ENCODE measurements at regions not wholly inside any gene's neighbourhood (a gene's known extent, or its start where the extent isn't known, plus 50 kb on each side); places are given as distances from the start of the nearest gene placed in this dataset.

- no peaks in the 10 kb centered on the region for H3F3A ChIP-seq (ENCODE audit: insufficient read depth, low read length, poor library complexity, severe bottlenecking)
- no peaks in the 10 kb centered on the region for H3K9me2 ChIP-seq (ENCODE audit: insufficient read depth, low read length)
- no peaks in the 10 kb centered on the region for H3K9me3 ChIP-seq (ENCODE audit: low read length)
- no peak overlapping the region for H3K27ac ChIP-seq (ENCODE audit: low read length)
- no peaks in the 10 kb centered on the region for H4K20me1 ChIP-seq (ENCODE audit: insufficient read depth)
- no peak overlapping the region for H2AFZ ChIP-seq (ENCODE audit: low read depth, low read length)
- no peak overlapping the region for H3K4me3 ChIP-seq (ENCODE audit: low read length)
- no peaks in the 10 kb centered on the region for H3K36me3 ChIP-seq (ENCODE audit: insufficient read depth, low read length)
- no peak for TF ChIP-seq POLR2AphosphoS5 (IDR thresholded peaks at IDR 0.05)
- TF ChIP-seq CTCF (IDR thresholded peaks at IDR 0.05; ENCODE audit: poor library complexity, severe bottlenecking) = no peak
- TF ChIP-seq EZH2 (IDR thresholded peaks at IDR 0.05; ENCODE audit: borderline replicate concordance, insufficient read depth, low read length, poor library complexity, severe bottlenecking) = no peak
- TF ChIP-seq SMC3 (conservative IDR thresholded peaks at IDR 0.05; ENCODE audit: poor library complexity) = no peak
- TF ChIP-seq EP300 (conservative IDR thresholded peaks at IDR 0.05; ENCODE audit: poor library complexity, severe bottlenecking) = no peak
- no peak for TF ChIP-seq REST (IDR thresholded peaks at IDR 0.05; ENCODE audit: borderline replicate concordance)
- no peak for TF ChIP-seq MXI1 (conservative IDR thresholded peaks at IDR 0.05; ENCODE audit: poor library complexity, severe bottlenecking)
- no peak for TF ChIP-seq RAD21 (conservative IDR thresholded peaks at IDR 0.05)
- no peak for TF ChIP-seq TAF1 (IDR thresholded peaks at IDR 0.05; ENCODE audit: low read depth)
- no peak overlapping the region for H3K4me2 ChIP-seq (ENCODE audit: low read length)
- H3K27me3 ChIP-seq (ENCODE audit: insufficient read depth, low read depth, low read length) = no peaks in the 10 kb centered on the region
- no peak overlapping the region for H3K9ac ChIP-seq (ENCODE audit: low read length)
- no peaks in the 10 kb centered on the region for H3K79me2 ChIP-seq (replicated peaks; ENCODE audit: insufficient read depth, low read length)
Measured at GRCh38 chr10:121422096-121422495, 176.1 kb downstream of the FGFR2 start.

- Histone ChIP-seq H3K27ac (ENCODE audit: low read length) (no peak overlapping the region), H2AFZ (ENCODE audit: low read depth, low read length) (no peak overlapping the region), H3K9me2 (ENCODE audit: insufficient read depth, low read length) (no peaks in the 10 kb centered on the region), H3K27me3 (ENCODE audit: insufficient read depth, low read depth, low read length) (no peaks in the 10 kb centered on the region), H3K36me3 (ENCODE audit: insufficient read depth, low read length) (no peaks in the 10 kb centered on the region), H3F3A (ENCODE audit: insufficient read depth, low read length, poor library complexity, severe bottlenecking) (no peaks in the 10 kb centered on the region), H4K20me1 (ENCODE audit: insufficient read depth) (no peaks in the 10 kb centered on the region), H3K4me3 (ENCODE audit: low read length) (no peak overlapping the region), H3K9ac (ENCODE audit: low read length) (no peak overlapping the region), H3K79me2 (replicated peaks; ENCODE audit: insufficient read depth, low read length) (no peaks in the 10 kb centered on the region), H3K4me2 (ENCODE audit: low read length) (no peak overlapping the region), H3K9me3 (ENCODE audit: low read length) (no peaks in the 10 kb centered on the region)
- TF ChIP-seq EP300 (conservative IDR thresholded peaks at IDR 0.05; ENCODE audit: poor library complexity, severe bottlenecking) = no peak
- TF ChIP-seq SMC3 (conservative IDR thresholded peaks at IDR 0.05; ENCODE audit: poor library complexity) = no peak
- TF ChIP-seq MXI1 (conservative IDR thresholded peaks at IDR 0.05; ENCODE audit: poor library complexity, severe bottlenecking) = no peak
- no peak for TF ChIP-seq CTCF (IDR thresholded peaks at IDR 0.05; ENCODE audit: poor library complexity, severe bottlenecking)
- no peak for TF ChIP-seq TAF1 (IDR thresholded peaks at IDR 0.05; ENCODE audit: low read depth)
- TF ChIP-seq REST (IDR thresholded peaks at IDR 0.05; ENCODE audit: borderline replicate concordance) = no peak
- no peak for TF ChIP-seq POLR2AphosphoS5 (IDR thresholded peaks at IDR 0.05)
- no peak for TF ChIP-seq RAD21 (conservative IDR thresholded peaks at IDR 0.05)
Measured at GRCh38 chr10:121425623-121426022, 172.6 kb downstream of the FGFR2 start.
